ENCODE measurements at regions not wholly inside any gene's neighbourhood (a gene's known extent, or its start where the extent isn't known, plus 50 kb on each side); places are given as distances from the start of the nearest gene placed in this dataset.

- Histone ChIP-seq H3K9me3 (ENCODE audit: control insufficient read depth, low read length) (no peaks in the 10 kb centered on the region), H3K4me3 (ENCODE audit: insufficient read depth, low read depth, low read length, poor library complexity, severe bottlenecking) (no peak overlapping the region), H3K4me1 (ENCODE audit: control insufficient read depth, insufficient read depth, low read length, poor library complexity, severe bottlenecking) (no peaks in the 10 kb centered on the region), H3K27me3 (replicated peaks; ENCODE audit: control insufficient read depth, insufficient read depth, low read length, poor library complexity, severe bottlenecking) (no peaks in the 10 kb centered on the region), H3K36me3 (ENCODE audit: control insufficient read depth, insufficient read depth, low read length) (no peaks in the 10 kb centered on the region), H3K27ac (ENCODE audit: insufficient read depth, low read length, poor library complexity, severe bottlenecking) (no peak overlapping the region)
- no peak for DNase-seq
Measured at GRCh38 chr11:112806256-112806655, 155.0 kb upstream of the NCAM1 start.

- no peak for DNase-seq
- Histone ChIP-seq H3K27ac (ENCODE audit: insufficient read depth, low read length, poor library complexity, severe bottlenecking) (no peak overlapping the region), H3K4me1 (ENCODE audit: control insufficient read depth, insufficient read depth, low read length, poor library complexity, severe bottlenecking) (no peaks in the 10 kb centered on the region), H3K27me3 (replicated peaks; ENCODE audit: control insufficient read depth, insufficient read depth, low read length, poor library complexity, severe bottlenecking) (no peaks in the 10 kb centered on the region), H3K36me3 (ENCODE audit: control insufficient read depth, insufficient read depth, low read length) (no peaks in the 10 kb centered on the region), H3K9me3 (ENCODE audit: control insufficient read depth, low read length) (no peaks in the 10 kb centered on the region), H3K4me3 (ENCODE audit: insufficient read depth, low read depth, low read length, poor library complexity, severe bottlenecking) (no peak overlapping the region)
Measured at GRCh38 chr11:112806876-112807275, 154.3 kb upstream of the NCAM1 start.

- no peaks in the 10 kb centered on the region for H3K36me3 ChIP-seq (ENCODE audit: control insufficient read depth, insufficient read depth, low read length)
- H3K27me3 ChIP-seq (replicated peaks; ENCODE audit: control insufficient read depth, insufficient read depth, low read length, poor library complexity, severe bottlenecking): no peaks in the 10 kb centered on the region
- no peak for DNase-seq
- H3K4me3 ChIP-seq (ENCODE audit: insufficient read depth, low read depth, low read length, poor library complexity, severe bottlenecking): no peak overlapping the region
- H3K27ac ChIP-seq (ENCODE audit: insufficient read depth, low read length, poor library complexity, severe bottlenecking): no peak overlapping the region
- H3K9me3 ChIP-seq (ENCODE audit: control insufficient read depth, low read length): no peaks in the 10 kb centered on the region
- H3K4me1 ChIP-seq (ENCODE audit: control insufficient read depth, insufficient read depth, low read length, poor library complexity, severe bottlenecking): no peaks in the 10 kb centered on the region
Measured at GRCh38 chr11:112809429-112809828, 151.8 kb upstream of the NCAM1 start.

GRCh38 chr11:112810951-112811350 lies 150.3 kb upstream of the NCAM1 start:
- H3K36me3 ChIP-seq (ENCODE audit: control insufficient read depth, insufficient read depth, low read length): no peaks in the 10 kb centered on the region
- no peaks in the 10 kb centered on the region for H3K9me3 ChIP-seq (ENCODE audit: control insufficient read depth, low read length)
- H3K27me3 ChIP-seq (replicated peaks; ENCODE audit: control insufficient read depth, insufficient read depth, low read length, poor library complexity, severe bottlenecking): no peaks in the 10 kb centered on the region
- no peak for DNase-seq
- H3K27ac ChIP-seq (ENCODE audit: insufficient read depth, low read length, poor library complexity, severe bottlenecking): no peak overlapping the region
- H3K4me1 ChIP-seq (ENCODE audit: control insufficient read depth, insufficient read depth, low read length, poor library complexity, severe bottlenecking): no peaks in the 10 kb centered on the region
- H3K4me3 ChIP-seq (ENCODE audit: insufficient read depth, low read depth, low read length, poor library complexity, severe bottlenecking): no peak overlapping the region

- H3K4me1 ChIP-seq (ENCODE audit: control insufficient read depth, insufficient read depth, low read length, poor library complexity, severe bottlenecking): no peaks in the 10 kb centered on the region
- no peak overlapping the region for H3K4me3 ChIP-seq (ENCODE audit: insufficient read depth, low read depth, low read length, poor library complexity, severe bottlenecking)
- no peak overlapping the region for H3K27ac ChIP-seq (ENCODE audit: insufficient read depth, low read length, poor library complexity, severe bottlenecking)
- DNase-seq: no peak
- no peaks in the 10 kb centered on the region for H3K36me3 ChIP-seq (ENCODE audit: control insufficient read depth, insufficient read depth, low read length)
- no peaks in the 10 kb centered on the region for H3K27me3 ChIP-seq (replicated peaks; ENCODE audit: control insufficient read depth, insufficient read depth, low read length, poor library complexity, severe bottlenecking)
- no peaks in the 10 kb centered on the region for H3K9me3 ChIP-seq (ENCODE audit: control insufficient read depth, low read length)
Measured at GRCh38 chr11:112811783-112812182, 149.4 kb upstream of the NCAM1 start.

GRCh38 chr11:112812729-112813128 lies 148.5 kb upstream of the NCAM1 start:
- no peaks in the 10 kb centered on the region for H3K27me3 ChIP-seq (replicated peaks; ENCODE audit: control insufficient read depth, insufficient read depth, low read length, poor library complexity, severe bottlenecking)
- H3K36me3 ChIP-seq (ENCODE audit: control insufficient read depth, insufficient read depth, low read length): no peaks in the 10 kb centered on the region
- H3K4me3 ChIP-seq (ENCODE audit: insufficient read depth, low read depth, low read length, poor library complexity, severe bottlenecking): no peak overlapping the region
- DNase-seq: no peak
- no peaks in the 10 kb centered on the region for H3K4me1 ChIP-seq (ENCODE audit: control insufficient read depth, insufficient read depth, low read length, poor library complexity, severe bottlenecking)
- no peaks in the 10 kb centered on the region for H3K9me3 ChIP-seq (ENCODE audit: control insufficient read depth, low read length)
- no peak overlapping the region for H3K27ac ChIP-seq (ENCODE audit: insufficient read depth, low read length, poor library complexity, severe bottlenecking)

- Histone ChIP-seq H3K4me3 (ENCODE audit: insufficient read depth, low read depth, low read length, poor library complexity, severe bottlenecking) (no peak overlapping the region), H3K27ac (ENCODE audit: insufficient read depth, low read length, poor library complexity, severe bottlenecking) (no peak overlapping the region), H3K36me3 (ENCODE audit: control insufficient read depth, insufficient read depth, low read length) (no peaks in the 10 kb centered on the region), H3K9me3 (ENCODE audit: control insufficient read depth, low read length) (no peaks in the 10 kb centered on the region), H3K4me1 (ENCODE audit: control insufficient read depth, insufficient read depth, low read length, poor library complexity, severe bottlenecking) (no peaks in the 10 kb centered on the region), H3K27me3 (replicated peaks; ENCODE audit: control insufficient read depth, insufficient read depth, low read length, poor library complexity, severe bottlenecking) (no peaks in the 10 kb centered on the region)
- no peak for DNase-seq
Measured at GRCh38 chr11:112814168-112814567, 147.1 kb upstream of the NCAM1 start.

- H3K4me3 ChIP-seq (ENCODE audit: insufficient read depth, low read depth, low read length, poor library complexity, severe bottlenecking): no peak overlapping the region
- H3K36me3 ChIP-seq (ENCODE audit: control insufficient read depth, insufficient read depth, low read length): no peaks in the 10 kb centered on the region
- no peak overlapping the region for H3K27ac ChIP-seq (ENCODE audit: insufficient read depth, low read length, poor library complexity, severe bottlenecking)
- DNase-seq: no peak
- H3K4me1 ChIP-seq (ENCODE audit: control insufficient read depth, insufficient read depth, low read length, poor library complexity, severe bottlenecking): no peaks in the 10 kb centered on the region
- no peaks in the 10 kb centered on the region for H3K27me3 ChIP-seq (replicated peaks; ENCODE audit: control insufficient read depth, insufficient read depth, low read length, poor library complexity, severe bottlenecking)
- H3K9me3 ChIP-seq (ENCODE audit: control insufficient read depth, low read length): no peaks in the 10 kb centered on the region
Measured at GRCh38 chr11:112817376-112817775, 143.8 kb upstream of the NCAM1 start.

GRCh38 chr11:112822478-112823274 lies 138.5 kb upstream of the NCAM1 start:
- Histone ChIP-seq H3K27me3 (replicated peaks; ENCODE audit: control insufficient read depth, insufficient read depth, low read length, poor library complexity, severe bottlenecking) (no peaks in the 10 kb centered on the region), H3K4me1 (ENCODE audit: control insufficient read depth, insufficient read depth, low read length, poor library complexity, severe bottlenecking) (no peaks in the 10 kb centered on the region), H3K27ac (ENCODE audit: insufficient read depth, low read length, poor library complexity, severe bottlenecking) (no peak overlapping the region), H3K36me3 (ENCODE audit: control insufficient read depth, insufficient read depth, low read length) (no peaks in the 10 kb centered on the region), H3K9me3 (ENCODE audit: control insufficient read depth, low read length) (no peaks in the 10 kb centered on the region), H3K4me3 (ENCODE audit: insufficient read depth, low read depth, low read length, poor library complexity, severe bottlenecking) (no peak overlapping the region)
- no peak for DNase-seq

- Histone ChIP-seq H3K9me3 (ENCODE audit: control insufficient read depth, low read length) (no peaks in the 10 kb centered on the region), H3K27ac (ENCODE audit: insufficient read depth, low read length, poor library complexity, severe bottlenecking) (no peak overlapping the region), H3K27me3 (replicated peaks; ENCODE audit: control insufficient read depth, insufficient read depth, low read length, poor library complexity, severe bottlenecking) (no peaks in the 10 kb centered on the region), H3K4me1 (ENCODE audit: control insufficient read depth, insufficient read depth, low read length, poor library complexity, severe bottlenecking) (no peaks in the 10 kb centered on the region), H3K36me3 (ENCODE audit: control insufficient read depth, insufficient read depth, low read length) (no peaks in the 10 kb centered on the region), H3K4me3 (ENCODE audit: insufficient read depth, low read depth, low read length, poor library complexity, severe bottlenecking) (no peak overlapping the region)
- DNase-seq: no peak
Measured at GRCh38 chr11:112826026-112826425, 135.2 kb upstream of the NCAM1 start.

Measured in effector memory CD4-positive, alpha-beta T cell (primary cell).